ENCODE measurements at regions not wholly inside any gene's neighbourhood (a gene's known extent, or its start where the extent isn't known, plus 50 kb on each side); places are given as distances from the start of the nearest gene placed in this dataset.

DNA sequence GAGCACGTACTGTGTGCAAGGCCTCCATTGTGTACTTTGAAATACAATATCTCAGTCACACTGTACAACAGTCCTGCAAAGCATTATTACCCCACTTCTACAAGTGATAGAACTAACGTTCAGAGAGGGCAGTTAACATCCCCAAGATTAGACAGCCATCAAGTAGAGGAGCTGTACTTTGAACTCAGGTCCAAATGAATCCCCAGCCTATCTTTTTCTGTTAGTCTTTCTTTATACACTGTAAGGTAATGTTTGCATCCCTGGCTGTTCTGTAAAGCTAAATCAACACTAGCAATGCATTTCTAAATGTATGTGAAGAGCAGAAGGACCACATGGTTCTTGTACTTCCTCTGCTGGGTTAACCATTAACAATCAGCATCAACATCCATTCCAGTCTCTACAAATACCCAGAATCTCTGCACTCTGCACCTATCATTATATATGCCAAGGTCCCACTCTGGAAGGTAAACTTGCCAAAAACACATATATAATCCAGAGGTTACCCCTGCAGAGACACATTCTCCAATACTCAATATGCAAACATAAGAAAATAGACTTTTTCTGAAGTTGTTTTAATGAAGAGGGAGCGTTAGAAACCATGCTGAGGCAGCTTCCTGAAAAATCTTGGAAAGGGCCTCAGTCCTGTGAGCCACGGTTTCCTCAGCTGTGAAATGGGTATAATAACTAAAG, 182.3 kb downstream of the MZT1 start:
- no peaks in the 10 kb centered on the region for H3K9me3 ChIP-seq (ENCODE audit: control insufficient read depth, insufficient read depth, low read length)

DNA sequence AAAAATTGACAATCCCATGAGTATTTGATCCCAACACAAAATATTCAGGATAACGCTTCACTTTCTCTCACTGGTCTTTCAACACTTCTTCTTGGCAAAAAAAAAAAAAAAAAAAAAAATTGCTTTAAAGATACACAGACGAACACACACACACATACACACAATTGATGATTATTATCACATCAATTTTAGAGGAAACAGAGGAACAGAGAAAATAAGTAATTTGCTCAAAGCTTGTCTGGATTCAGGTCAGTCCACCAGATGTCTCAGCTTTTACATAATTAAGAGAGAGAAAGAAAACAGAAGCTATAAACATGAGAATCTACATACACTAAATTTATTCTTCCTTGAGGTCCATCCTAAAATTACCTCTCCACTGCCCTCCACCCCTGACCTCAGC, 183.4 kb downstream of the MZT1 start:
- Histone ChIP-seq H3K36me3 (ENCODE audit: control insufficient read depth, insufficient read depth, low read length) (no peaks in the 10 kb centered on the region), H3K9ac (ENCODE audit: low read depth, low read length) (no peak overlapping the region), H3K4me1 (ENCODE audit: control insufficient read depth, insufficient read depth, low read length) (no peaks in the 10 kb centered on the region), H3K9me3 (ENCODE audit: control insufficient read depth, insufficient read depth, low read length) (no peaks in the 10 kb centered on the region), H3K4me3 (ENCODE audit: low read depth, low read length) (no peak overlapping the region), H3K27me3 (ENCODE audit: control insufficient read depth, insufficient read depth, low read length) (no peaks in the 10 kb centered on the region)

More for the DNA sequence above, 182.3 kb downstream of the MZT1 start:
- H3K4me1 ChIP-seq (ENCODE audit: control insufficient read depth, insufficient read depth, low read length), result no peaks in the 10 kb centered on the region
- H3K36me3 ChIP-seq (ENCODE audit: control insufficient read depth, insufficient read depth, low read length), result no peaks in the 10 kb centered on the region
- H3K27me3 ChIP-seq (ENCODE audit: control insufficient read depth, insufficient read depth, low read length), result no peaks in the 10 kb centered on the region
- no peak overlapping the region for H3K9ac ChIP-seq (ENCODE audit: low read depth, low read length)
- no peak overlapping the region for H3K4me3 ChIP-seq (ENCODE audit: low read depth, low read length)

DNA sequence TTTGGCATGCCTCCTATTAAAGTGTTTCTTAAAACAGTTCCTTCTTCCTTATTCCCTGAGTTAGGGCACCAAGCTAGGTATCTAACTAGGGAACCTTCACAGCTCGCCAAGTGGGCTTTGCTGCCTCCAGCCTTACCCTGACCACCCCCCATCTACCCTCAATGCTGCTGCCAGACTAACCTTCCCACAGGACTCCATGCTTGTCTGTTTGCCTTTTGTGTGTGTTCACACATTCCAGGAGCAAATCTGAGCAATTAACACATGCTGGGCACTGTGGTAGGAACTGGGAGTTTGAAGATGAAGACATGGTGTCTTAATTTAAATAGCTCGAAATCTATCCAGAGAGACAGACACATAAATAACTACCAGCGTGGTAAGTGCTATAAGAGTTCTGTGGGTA, 185.2 kb downstream of the MZT1 start:
- Histone ChIP-seq H3K4me3 (ENCODE audit: low read depth, low read length) (no peak overlapping the region), H3K9me3 (ENCODE audit: control insufficient read depth, insufficient read depth, low read length) (no peaks in the 10 kb centered on the region), H3K4me1 (ENCODE audit: control insufficient read depth, insufficient read depth, low read length) (no peaks in the 10 kb centered on the region), H3K27me3 (ENCODE audit: control insufficient read depth, insufficient read depth, low read length) (no peaks in the 10 kb centered on the region), H3K9ac (ENCODE audit: low read depth, low read length) (no peak overlapping the region), H3K36me3 (ENCODE audit: control insufficient read depth, insufficient read depth, low read length) (no peaks in the 10 kb centered on the region)

DNA sequence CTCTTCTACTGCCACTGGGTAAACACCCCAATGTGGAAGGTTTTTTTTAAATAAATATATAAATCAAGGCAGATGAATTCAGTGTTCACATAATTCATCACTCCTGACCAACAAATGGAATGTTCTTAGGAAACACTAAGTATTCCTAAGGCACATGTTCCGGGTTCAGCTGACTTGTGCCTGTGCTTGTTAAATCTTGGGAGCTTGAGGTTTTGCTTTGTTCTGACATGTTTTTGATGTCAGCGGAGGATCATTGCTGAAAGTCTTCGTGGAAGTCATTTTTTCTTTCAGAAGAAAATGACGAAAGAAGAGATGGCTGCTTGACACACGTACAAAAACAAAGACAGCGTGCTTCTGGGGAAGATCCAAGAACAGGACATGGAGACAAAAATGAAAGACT, 185.8 kb downstream of the MZT1 start:
- Histone ChIP-seq H3K9me3 (ENCODE audit: control insufficient read depth, insufficient read depth, low read length) (no peaks in the 10 kb centered on the region), H3K9ac (ENCODE audit: low read depth, low read length) (no peak overlapping the region), H3K36me3 (ENCODE audit: control insufficient read depth, insufficient read depth, low read length) (no peaks in the 10 kb centered on the region), H3K4me1 (ENCODE audit: control insufficient read depth, insufficient read depth, low read length) (no peaks in the 10 kb centered on the region), H3K4me3 (ENCODE audit: low read depth, low read length) (no peak overlapping the region), H3K27me3 (ENCODE audit: control insufficient read depth, insufficient read depth, low read length) (no peaks in the 10 kb centered on the region)

DNA sequence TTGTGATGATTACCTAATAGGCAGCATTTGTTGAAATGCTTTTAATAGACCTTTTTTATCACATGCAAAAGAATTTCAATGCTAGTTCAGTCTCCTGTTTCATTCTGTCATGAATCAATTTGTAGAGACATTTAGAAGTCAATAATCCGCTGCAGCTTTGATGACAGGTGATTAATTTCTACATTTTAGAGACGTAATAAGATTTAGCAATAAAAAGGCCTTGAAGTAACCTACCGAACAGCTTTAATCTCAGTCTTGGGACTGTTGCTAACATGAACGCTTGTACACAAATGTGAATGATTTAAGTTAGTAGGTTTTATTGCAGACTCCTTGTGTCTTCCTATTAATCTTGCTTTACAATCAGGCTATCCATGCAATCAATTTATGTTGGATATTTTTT, 186.5 kb downstream of the MZT1 start:
- H3K9ac ChIP-seq (ENCODE audit: low read depth, low read length), result no peak overlapping the region
- no peaks in the 10 kb centered on the region for H3K4me1 ChIP-seq (ENCODE audit: control insufficient read depth, insufficient read depth, low read length)
- H3K9me3 ChIP-seq (ENCODE audit: control insufficient read depth, insufficient read depth, low read length), result no peaks in the 10 kb centered on the region
- no peak overlapping the region for H3K4me3 ChIP-seq (ENCODE audit: low read depth, low read length)
- H3K36me3 ChIP-seq (ENCODE audit: control insufficient read depth, insufficient read depth, low read length), result no peaks in the 10 kb centered on the region
- no peaks in the 10 kb centered on the region for H3K27me3 ChIP-seq (ENCODE audit: control insufficient read depth, insufficient read depth, low read length)

DNA sequence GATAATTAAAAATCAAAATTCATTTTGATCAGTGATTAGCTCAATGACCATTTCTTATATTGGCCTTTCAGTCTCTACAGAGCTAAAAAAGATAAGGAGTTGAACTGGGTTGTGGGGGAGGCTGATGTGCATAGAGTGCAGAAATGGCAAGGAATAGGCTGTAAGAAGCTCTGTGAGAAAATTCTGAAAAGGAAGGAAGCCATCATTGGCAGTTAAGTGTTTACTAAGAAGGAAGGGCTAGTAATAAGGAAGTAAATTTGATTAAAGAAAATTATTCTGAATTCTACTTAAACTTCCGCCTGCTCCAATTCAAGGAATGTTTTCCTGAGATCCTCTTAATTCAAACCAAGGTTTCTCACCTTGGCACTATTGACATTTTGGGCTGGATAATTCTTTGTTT, 187.5 kb downstream of the MZT1 start:
- H3K4me3 ChIP-seq (ENCODE audit: low read depth, low read length), result no peak overlapping the region
- no peaks in the 10 kb centered on the region for H3K9me3 ChIP-seq (ENCODE audit: control insufficient read depth, insufficient read depth, low read length)
- no peaks in the 10 kb centered on the region for H3K27me3 ChIP-seq (ENCODE audit: control insufficient read depth, insufficient read depth, low read length)
- no peaks in the 10 kb centered on the region for H3K4me1 ChIP-seq (ENCODE audit: control insufficient read depth, insufficient read depth, low read length)
- H3K36me3 ChIP-seq (ENCODE audit: control insufficient read depth, insufficient read depth, low read length), result no peaks in the 10 kb centered on the region
- no peak overlapping the region for H3K9ac ChIP-seq (ENCODE audit: low read depth, low read length)

DNA sequence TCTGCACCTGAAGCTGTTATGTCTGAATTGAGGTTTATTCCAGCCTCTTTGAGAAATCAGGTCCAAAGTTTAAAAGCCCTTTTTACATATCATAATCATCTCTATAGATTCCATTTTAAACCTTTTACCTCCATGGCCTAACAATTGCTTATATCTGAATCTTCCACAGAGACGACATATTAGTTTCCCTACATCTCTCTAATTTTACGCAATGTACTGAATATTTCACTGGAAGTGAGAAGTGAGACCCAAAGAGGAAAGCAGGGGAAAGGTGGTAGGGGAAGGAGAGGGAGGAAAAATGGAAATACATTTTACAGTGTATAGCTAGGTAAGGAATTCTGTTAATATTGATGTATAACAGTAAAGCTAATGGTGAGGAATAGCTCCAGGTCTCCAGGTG, 189.6 kb downstream of the MZT1 start:
- H3K27me3 ChIP-seq (ENCODE audit: control insufficient read depth, insufficient read depth, low read length), result no peaks in the 10 kb centered on the region
- H3K9me3 ChIP-seq (ENCODE audit: control insufficient read depth, insufficient read depth, low read length), result no peaks in the 10 kb centered on the region
- no peak overlapping the region for H3K4me3 ChIP-seq (ENCODE audit: low read depth, low read length)
- H3K4me1 ChIP-seq (ENCODE audit: control insufficient read depth, insufficient read depth, low read length), result no peaks in the 10 kb centered on the region
- H3K36me3 ChIP-seq (ENCODE audit: control insufficient read depth, insufficient read depth, low read length), result no peaks in the 10 kb centered on the region
- no peak overlapping the region for H3K9ac ChIP-seq (ENCODE audit: low read depth, low read length)

DNA sequence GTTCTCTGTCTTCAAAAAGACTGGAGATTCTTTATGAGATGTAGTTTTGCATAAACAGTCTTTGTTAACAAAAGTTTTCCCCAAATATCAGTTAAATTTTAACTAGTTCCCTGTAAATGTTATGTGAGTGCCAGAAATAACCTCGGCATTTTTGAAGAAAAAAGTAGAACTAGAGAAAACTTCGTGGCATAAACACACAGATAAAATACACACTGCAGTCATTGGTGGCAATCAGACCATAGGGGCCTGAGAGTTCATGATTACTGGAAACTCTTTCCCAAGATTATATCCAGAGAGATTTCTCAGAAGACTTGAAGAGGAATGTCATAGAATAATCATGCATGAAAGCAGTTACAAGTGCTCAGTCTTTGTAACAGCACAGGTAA, 190.0 kb downstream of the MZT1 start:
- Histone ChIP-seq H3K9me3 (ENCODE audit: control insufficient read depth, insufficient read depth, low read length) (no peaks in the 10 kb centered on the region), H3K27me3 (ENCODE audit: control insufficient read depth, insufficient read depth, low read length) (no peaks in the 10 kb centered on the region), H3K36me3 (ENCODE audit: control insufficient read depth, insufficient read depth, low read length) (no peaks in the 10 kb centered on the region), H3K9ac (ENCODE audit: low read depth, low read length) (no peak overlapping the region), H3K4me3 (ENCODE audit: low read depth, low read length) (no peak overlapping the region), H3K4me1 (ENCODE audit: control insufficient read depth, insufficient read depth, low read length) (no peaks in the 10 kb centered on the region)

DNA sequence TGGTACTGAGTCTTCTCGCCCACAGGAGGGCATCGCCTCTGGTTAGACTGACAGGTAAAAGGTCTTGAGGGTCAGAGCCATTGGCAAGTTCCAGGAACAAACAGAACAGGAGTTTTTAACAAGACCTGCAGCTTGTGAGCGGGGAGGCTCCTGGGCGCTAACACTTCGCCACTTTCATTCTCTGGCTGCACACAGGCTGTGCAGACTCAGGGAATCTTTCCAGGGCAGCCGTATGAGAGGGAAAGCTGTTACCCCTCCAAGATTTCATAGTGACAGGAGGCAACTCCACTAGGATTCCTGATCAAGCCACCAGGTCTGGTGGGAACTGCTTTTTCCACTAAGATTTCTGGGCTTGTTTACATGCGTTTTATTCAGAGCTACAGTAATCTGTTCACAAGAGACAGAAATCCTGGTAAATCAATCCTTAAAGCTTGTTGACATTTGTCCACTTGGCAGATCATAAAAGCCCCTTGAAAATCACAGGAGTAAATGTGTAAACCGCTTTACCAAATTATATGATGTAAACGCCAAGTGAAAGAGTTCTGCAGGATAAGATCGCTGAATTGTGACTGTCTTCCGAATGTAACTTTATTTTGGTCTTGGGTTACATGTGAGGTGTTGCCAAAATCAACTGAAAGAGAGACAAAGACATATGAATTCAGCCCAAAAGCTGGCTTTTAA, 190.6 kb downstream of the MZT1 start:
- H3K27me3 ChIP-seq (ENCODE audit: control insufficient read depth, insufficient read depth, low read length), result no peaks in the 10 kb centered on the region
- no peak overlapping the region for H3K4me3 ChIP-seq (ENCODE audit: low read depth, low read length)
- H3K36me3 ChIP-seq (ENCODE audit: control insufficient read depth, insufficient read depth, low read length), result no peaks in the 10 kb centered on the region
- no peaks in the 10 kb centered on the region for H3K4me1 ChIP-seq (ENCODE audit: control insufficient read depth, insufficient read depth, low read length)
- H3K9ac ChIP-seq (ENCODE audit: low read depth, low read length), result no peak overlapping the region
- H3K9me3 ChIP-seq (ENCODE audit: control insufficient read depth, insufficient read depth, low read length), result no peaks in the 10 kb centered on the region

DNA sequence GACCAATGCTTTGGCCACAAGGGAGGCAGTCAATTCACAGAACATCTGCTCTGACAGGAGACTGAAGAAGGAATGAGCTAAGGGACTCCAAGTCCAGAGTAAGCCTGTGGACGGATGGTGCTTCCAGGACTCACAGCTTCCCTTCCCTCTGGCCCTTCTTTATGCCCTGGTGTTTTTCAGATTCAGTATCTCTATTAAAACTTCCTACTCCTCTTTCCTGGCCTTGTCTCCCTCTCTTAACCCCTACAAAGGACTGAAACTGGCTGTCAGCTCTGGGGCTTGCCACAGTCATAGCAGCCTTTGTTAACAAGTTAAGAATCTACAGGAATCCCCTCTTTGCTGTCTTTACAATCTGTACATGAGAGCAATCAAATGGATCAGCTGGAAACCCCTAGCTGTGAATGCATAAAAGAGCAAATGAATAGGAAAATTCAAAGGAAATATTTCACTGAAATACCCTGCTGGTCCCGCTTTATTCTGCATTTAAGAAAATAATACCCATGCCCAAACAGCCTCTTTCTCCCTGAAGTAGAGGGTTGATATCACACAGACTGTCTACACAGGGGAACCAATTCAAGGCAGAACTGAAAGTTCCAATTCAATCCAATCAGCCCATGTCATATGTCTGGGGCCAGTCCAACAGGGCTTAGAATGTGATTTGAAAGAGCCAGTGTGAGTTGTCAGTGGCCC, 192.3 kb downstream of the MZT1 start:
- H3K4me3 ChIP-seq (ENCODE audit: low read depth, low read length), result no peak overlapping the region
- H3K9me3 ChIP-seq (ENCODE audit: control insufficient read depth, insufficient read depth, low read length), result no peaks in the 10 kb centered on the region
- no peaks in the 10 kb centered on the region for H3K36me3 ChIP-seq (ENCODE audit: control insufficient read depth, insufficient read depth, low read length)
- no peak overlapping the region for H3K9ac ChIP-seq (ENCODE audit: low read depth, low read length)
- H3K27me3 ChIP-seq (ENCODE audit: control insufficient read depth, insufficient read depth, low read length), result no peaks in the 10 kb centered on the region
- no peaks in the 10 kb centered on the region for H3K4me1 ChIP-seq (ENCODE audit: control insufficient read depth, insufficient read depth, low read length)

DNA sequence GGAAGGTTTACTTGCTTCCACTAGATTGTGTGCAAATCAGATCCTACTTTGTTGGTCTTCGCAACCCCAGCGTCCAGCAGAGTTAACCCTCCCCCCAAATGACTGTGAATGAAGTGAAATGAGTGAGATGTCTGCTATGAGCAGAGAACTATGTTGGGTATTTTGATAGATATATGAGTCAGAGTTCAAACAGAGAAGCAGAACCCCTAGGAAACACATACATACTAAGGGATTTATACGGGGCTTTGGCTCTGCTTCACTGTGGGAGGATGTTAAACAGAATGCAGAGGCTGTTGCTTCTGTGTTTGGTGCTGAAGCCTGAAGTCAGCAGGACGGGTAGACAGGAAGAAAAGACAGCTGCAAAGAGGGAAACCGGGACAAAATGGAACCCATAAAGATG, 197.0 kb downstream of the MZT1 start:
- Histone ChIP-seq H3K9ac (ENCODE audit: low read depth, low read length) (no peak overlapping the region), H3K9me3 (ENCODE audit: control insufficient read depth, insufficient read depth, low read length) (no peaks in the 10 kb centered on the region), H3K27me3 (ENCODE audit: control insufficient read depth, insufficient read depth, low read length) (no peaks in the 10 kb centered on the region), H3K36me3 (ENCODE audit: control insufficient read depth, insufficient read depth, low read length) (no peaks in the 10 kb centered on the region), H3K4me1 (ENCODE audit: control insufficient read depth, insufficient read depth, low read length) (no peaks in the 10 kb centered on the region), H3K4me3 (ENCODE audit: low read depth, low read length) (no peak overlapping the region)

DNA sequence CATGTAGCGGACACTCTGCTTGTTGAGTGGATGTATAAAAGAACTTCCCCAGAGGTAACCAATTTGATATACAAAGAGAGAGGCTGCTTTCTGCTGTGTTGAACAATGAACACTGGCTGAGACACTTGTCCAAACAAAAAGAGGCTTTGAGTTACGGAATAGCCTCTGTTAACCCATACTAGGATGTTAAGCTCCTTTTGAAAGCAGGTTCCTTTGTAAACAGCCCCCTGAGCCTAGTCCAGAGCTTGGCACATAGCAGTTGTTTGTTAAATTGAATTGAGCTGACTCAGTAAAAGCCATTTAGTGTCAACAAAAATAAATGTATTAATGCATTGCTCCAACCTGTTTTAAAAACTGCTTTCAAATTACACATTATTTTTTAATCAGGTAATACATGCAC, 200.1 kb downstream of the MZT1 start:
- H3K36me3 ChIP-seq (ENCODE audit: control insufficient read depth, insufficient read depth, low read length), result no peaks in the 10 kb centered on the region
- H3K9me3 ChIP-seq (ENCODE audit: control insufficient read depth, insufficient read depth, low read length), result no peaks in the 10 kb centered on the region
- H3K9ac ChIP-seq (ENCODE audit: low read depth, low read length), result no peak overlapping the region
- no peak overlapping the region for H3K4me3 ChIP-seq (ENCODE audit: low read depth, low read length)
- H3K4me1 ChIP-seq (ENCODE audit: control insufficient read depth, insufficient read depth, low read length), result no peaks in the 10 kb centered on the region
- H3K27me3 ChIP-seq (ENCODE audit: control insufficient read depth, insufficient read depth, low read length), result no peaks in the 10 kb centered on the region

Measured in iPS-15b (cell line).